ENCODE measurements at regions not wholly inside any gene's neighbourhood (a gene's known extent, or its start where the extent isn't known, plus 50 kb on each side); places are given as distances from the start of the nearest gene placed in this dataset.
"Not testable (repeated sequence)": the region's sequence is repeated elsewhere in the genome, so short reads cannot be mapped to it uniquely, and the experiment has no call there.

DNA sequence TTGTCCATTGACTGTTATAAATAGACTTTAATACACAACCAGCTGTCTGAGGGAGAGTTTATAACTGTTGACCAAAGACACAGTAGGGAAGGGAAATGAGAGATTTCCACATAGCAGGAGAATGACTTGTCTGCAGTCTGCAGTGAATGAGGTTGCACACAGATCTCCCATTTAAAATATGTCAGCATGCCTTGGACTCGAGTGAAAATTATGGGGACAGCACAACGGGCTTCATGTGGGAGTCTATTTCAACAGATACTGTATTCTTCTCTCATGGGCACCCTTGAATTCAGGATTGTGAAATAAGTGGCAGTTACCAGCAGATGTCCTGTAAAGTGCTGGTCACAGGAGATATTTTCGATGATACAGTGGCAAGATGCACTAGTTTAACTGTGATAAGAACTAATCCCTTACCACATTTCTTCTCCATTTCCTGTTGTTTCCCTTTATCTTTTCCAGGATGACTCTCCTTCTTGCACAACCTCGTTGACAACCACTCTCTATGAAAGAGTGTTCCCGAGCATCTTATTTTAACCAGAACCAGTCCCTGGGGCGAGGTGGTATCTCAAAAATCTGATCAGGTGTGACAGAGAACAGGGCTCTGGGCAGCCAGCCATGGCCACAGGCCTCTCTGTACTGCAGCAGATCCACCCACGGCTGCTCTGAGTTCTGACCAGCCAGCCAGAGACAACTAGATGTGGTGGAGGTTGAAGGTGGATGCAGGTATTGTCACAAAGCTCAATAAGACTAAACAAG lies 51.5 kb upstream of the MAP3K1 start:
- Histone ChIP-seq H3K27me3 (ENCODE audit: insufficient read depth, low read length) (0 out of 2 replicates have a peak, but pooled peaks cover 2% of the 10 kb centered on the region), H3K27ac (ENCODE audit: low read depth, low read length) (no peak overlapping the region), H2AFZ (ENCODE audit: low read length, unreplicated experiment) (no peak overlapping the region), H3K36me3 (ENCODE audit: insufficient read depth, low read length) (no peaks in the 10 kb centered on the region), H3K4me3 (ENCODE audit: low read depth, low read length) (no peak overlapping the region), H3K4me1 (ENCODE audit: control insufficient read depth, insufficient read depth, low read length, unreplicated experiment) (peaks cover 5% of the 10 kb centered on the region), H3K79me2 (ENCODE audit: control insufficient read depth, insufficient read depth, low read length, unreplicated experiment) (no peaks in the 10 kb centered on the region)

DNA sequence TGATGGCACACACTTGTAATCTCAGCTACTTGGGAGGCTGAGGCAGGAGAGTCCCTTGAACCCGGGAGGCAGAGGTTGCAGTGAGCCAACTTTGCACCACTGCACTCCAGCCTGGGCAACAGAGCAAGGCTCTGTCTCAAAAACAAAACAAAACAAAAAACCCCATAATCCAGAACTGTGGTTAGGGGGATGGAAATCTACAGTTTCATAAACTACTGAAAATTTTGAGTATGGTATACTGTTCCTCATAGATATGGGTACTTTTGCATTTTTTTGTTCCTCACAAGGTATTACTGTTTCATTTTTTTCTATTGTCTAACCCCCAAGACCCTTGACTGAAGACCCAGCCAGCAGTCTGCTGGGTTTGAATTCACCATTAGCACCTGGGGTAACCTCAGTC lies 52.2 kb upstream of the MAP3K1 start:
- no peak overlapping the region for H3K4me3 ChIP-seq (ENCODE audit: low read depth, low read length)
- H3K27me3 ChIP-seq (ENCODE audit: insufficient read depth, low read length) = 0 out of 2 replicates have a peak, but pooled peaks cover 2% of the 10 kb centered on the region
- H3K27ac ChIP-seq (ENCODE audit: low read depth, low read length) = no peak overlapping the region
- H3K36me3 ChIP-seq (ENCODE audit: insufficient read depth, low read length) = no peaks in the 10 kb centered on the region
- peaks cover 5% of the 10 kb centered on the region for H3K4me1 ChIP-seq (ENCODE audit: control insufficient read depth, insufficient read depth, low read length, unreplicated experiment)
- no peaks in the 10 kb centered on the region for H3K79me2 ChIP-seq (ENCODE audit: control insufficient read depth, insufficient read depth, low read length, unreplicated experiment)
- H2AFZ ChIP-seq (ENCODE audit: low read length, unreplicated experiment) = no peak overlapping the region

DNA sequence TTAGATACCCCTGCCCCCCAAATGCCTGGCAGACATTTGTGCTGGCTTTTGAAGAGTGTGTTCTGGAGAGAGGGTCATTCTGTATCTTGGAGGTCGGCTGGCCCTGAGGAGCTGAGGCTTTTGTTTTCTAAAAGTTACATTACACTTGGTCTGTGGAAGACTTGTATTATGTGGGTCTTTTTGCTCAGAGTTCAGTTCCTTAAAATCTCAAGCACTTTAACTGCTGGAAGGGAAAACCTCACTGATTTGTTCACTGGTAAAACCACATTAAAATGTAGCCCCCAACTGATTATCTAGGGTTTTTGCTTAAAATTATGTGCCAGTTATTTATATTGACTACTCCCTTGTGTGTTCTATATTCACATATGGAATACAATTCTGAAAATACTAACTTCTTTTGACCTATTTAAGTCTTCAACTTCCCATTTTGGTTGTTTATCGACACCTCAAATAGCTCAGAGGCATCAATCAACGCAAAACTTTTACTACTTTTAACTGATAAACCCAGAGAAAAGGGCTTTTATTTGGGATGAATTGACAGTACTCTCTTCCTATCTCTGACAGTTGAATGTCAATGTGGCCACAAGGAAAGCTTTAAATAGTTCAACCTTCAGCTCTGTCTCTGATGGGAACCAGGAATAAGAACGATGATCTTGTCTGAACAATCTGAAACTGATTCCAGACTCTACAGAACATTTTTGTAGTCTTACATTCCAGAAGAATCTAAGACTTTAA lies 54.0 kb upstream of the MAP3K1 start:
- Histone ChIP-seq H3K27me3 (ENCODE audit: insufficient read depth, low read length) (0 out of 2 replicates have a peak, but pooled peaks cover 2% of the 10 kb centered on the region), H3K4me3 (ENCODE audit: low read depth, low read length) (no peak overlapping the region), H3K36me3 (ENCODE audit: insufficient read depth, low read length) (no peaks in the 10 kb centered on the region), H2AFZ (ENCODE audit: low read length, unreplicated experiment) (no peak overlapping the region), H3K27ac (ENCODE audit: low read depth, low read length) (no peak overlapping the region), H3K4me1 (ENCODE audit: control insufficient read depth, insufficient read depth, low read length, unreplicated experiment) (peaks cover 5% of the 10 kb centered on the region), H3K79me2 (ENCODE audit: control insufficient read depth, insufficient read depth, low read length, unreplicated experiment) (no peaks in the 10 kb centered on the region)

DNA sequence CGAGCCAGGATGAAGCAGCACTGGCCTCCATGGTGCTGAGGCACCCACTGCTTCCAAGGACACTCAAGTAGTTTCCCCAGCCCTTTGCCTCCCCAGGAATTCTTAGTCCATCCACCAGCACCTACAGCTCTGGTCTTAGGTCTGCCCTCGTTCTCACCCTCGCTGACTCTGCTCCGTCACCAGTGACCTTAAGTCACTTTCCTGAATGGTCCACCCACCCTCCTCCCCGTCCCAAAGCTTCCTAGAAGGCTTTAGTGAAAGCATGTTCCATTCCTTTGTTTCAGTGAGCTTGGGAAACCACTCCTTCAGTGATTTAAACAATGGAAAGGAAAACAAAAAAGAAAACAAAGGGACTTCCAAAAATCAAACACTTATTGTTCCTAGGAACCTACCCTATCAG lies 54.6 kb upstream of the MAP3K1 start:
- Histone ChIP-seq H3K4me3 (ENCODE audit: low read depth, low read length) (no peak overlapping the region), H3K27ac (ENCODE audit: low read depth, low read length) (no peak overlapping the region), H3K4me1 (ENCODE audit: control insufficient read depth, insufficient read depth, low read length, unreplicated experiment) (peaks cover 5% of the 10 kb centered on the region), H2AFZ (ENCODE audit: low read length, unreplicated experiment) (no peak overlapping the region), H3K36me3 (ENCODE audit: insufficient read depth, low read length) (no peaks in the 10 kb centered on the region), H3K79me2 (ENCODE audit: control insufficient read depth, insufficient read depth, low read length, unreplicated experiment) (no peaks in the 10 kb centered on the region), H3K27me3 (ENCODE audit: insufficient read depth, low read length) (0 out of 2 replicates have a peak, but pooled peaks cover 2% of the 10 kb centered on the region)

DNA sequence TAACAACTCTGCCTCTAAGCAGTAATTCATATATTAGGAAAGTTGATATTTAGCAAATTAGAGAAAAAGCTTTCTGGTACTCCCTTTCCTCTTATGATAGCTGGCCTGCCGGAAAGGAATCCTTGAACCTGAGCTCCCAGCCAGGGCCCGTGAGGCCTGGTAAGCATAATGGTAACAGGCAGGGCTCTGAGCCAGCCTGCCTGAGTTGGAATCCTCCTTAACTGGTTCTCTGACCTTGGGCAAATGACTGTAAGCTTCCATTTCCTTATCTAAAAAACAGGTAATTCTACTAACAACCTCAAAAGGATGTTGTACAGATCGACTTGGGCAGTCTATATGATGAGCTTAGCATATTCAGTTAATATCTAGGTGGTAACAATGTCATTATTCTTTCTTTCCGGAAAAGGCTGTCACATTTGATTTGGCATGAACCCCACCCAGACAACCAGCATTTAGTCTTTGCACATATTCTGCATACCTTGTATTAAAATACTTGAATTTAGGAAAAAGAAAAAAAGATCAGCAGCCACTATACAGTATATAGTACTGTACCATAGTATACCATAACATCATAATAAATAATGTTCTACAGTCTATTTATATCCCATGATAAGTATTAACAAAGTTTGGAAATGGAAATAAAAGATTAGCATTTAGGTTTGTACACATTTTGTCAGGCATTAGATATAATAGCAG lies 55.7 kb upstream of the MAP3K1 start:
- no peaks in the 10 kb centered on the region for H3K79me2 ChIP-seq (ENCODE audit: control insufficient read depth, insufficient read depth, low read length, unreplicated experiment)
- no peaks in the 10 kb centered on the region for H3K36me3 ChIP-seq (ENCODE audit: insufficient read depth, low read length)
- no peak overlapping the region for H3K4me3 ChIP-seq (ENCODE audit: low read depth, low read length)
- 0 out of 2 replicates have a peak, but pooled peaks cover 2% of the 10 kb centered on the region for H3K27me3 ChIP-seq (ENCODE audit: insufficient read depth, low read length)
- no peak overlapping the region for H3K27ac ChIP-seq (ENCODE audit: low read depth, low read length)
- no peak overlapping the region for H2AFZ ChIP-seq (ENCODE audit: low read length, unreplicated experiment)
- peaks cover 5% of the 10 kb centered on the region for H3K4me1 ChIP-seq (ENCODE audit: control insufficient read depth, insufficient read depth, low read length, unreplicated experiment)

DNA sequence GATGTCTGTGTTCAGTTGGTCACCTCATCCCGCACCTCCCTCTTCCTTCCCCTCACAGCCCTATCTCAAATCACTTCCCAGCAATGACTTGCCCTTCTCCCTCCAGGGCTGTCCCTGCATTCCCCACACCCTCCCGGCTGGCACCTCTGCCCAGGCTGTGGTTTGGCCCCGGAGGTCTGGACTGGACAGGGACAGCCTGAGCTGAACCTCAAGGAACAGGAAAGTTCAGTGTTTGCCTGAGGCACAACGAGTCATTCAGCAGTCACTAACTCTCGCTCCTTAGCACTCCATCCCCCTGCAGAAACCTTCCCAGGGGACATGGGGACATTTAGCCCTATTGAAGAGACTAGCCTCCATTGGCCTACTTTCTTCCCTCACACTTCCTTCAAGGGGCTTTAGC lies 58.3 kb upstream of the MAP3K1 start:
- Histone ChIP-seq H3K27me3 (ENCODE audit: insufficient read depth, low read length) (peaks cover 7% of the 10 kb centered on the region; the same call in 1 of the 2 replicates), H2AFZ (ENCODE audit: low read length, unreplicated experiment) (no peak overlapping the region), H3K79me2 (ENCODE audit: control insufficient read depth, insufficient read depth, low read length, unreplicated experiment) (no peaks in the 10 kb centered on the region), H3K4me1 (ENCODE audit: control insufficient read depth, insufficient read depth, low read length, unreplicated experiment) (no peaks in the 10 kb centered on the region), H3K4me3 (ENCODE audit: low read depth, low read length) (no peak overlapping the region), H3K27ac (ENCODE audit: low read depth, low read length) (no peak overlapping the region), H3K36me3 (ENCODE audit: insufficient read depth, low read length) (no peaks in the 10 kb centered on the region)

DNA sequence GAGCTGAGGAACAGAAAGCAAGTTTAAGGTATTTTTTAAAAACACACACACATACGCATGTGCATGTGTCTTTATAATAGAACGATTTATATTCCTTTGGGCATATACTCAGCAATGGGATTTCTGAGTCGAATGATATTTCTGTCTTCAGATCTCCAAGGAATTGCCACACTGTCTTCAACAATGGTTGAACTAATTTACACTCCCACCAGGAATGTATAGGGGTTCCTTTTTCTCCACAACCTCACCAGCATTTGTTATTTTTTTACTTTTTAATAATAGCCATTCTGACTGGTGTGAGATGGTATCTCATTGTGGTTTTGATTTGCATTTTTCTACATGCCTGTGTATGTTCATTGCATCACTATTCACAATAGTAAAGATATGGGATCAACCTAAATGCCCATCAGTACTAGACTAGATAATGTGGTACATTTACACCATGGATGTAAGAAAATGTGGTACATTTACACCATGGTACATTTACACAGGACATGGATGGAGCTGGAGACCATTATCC lies 60.3 kb upstream of the MAP3K1 start:
- Histone ChIP-seq H3K27ac (ENCODE audit: low read depth, low read length) (no peak overlapping the region), H3K36me3 (ENCODE audit: insufficient read depth, low read length) (no peaks in the 10 kb centered on the region), H3K4me3 (ENCODE audit: low read depth, low read length) (no peak overlapping the region), H2AFZ (ENCODE audit: low read length, unreplicated experiment) (no peak overlapping the region), H3K27me3 (ENCODE audit: insufficient read depth, low read length) (peaks cover 8% of the 10 kb centered on the region; the same call in 1 of the 2 replicates), H3K79me2 (ENCODE audit: control insufficient read depth, insufficient read depth, low read length, unreplicated experiment) (no peaks in the 10 kb centered on the region), H3K4me1 (ENCODE audit: control insufficient read depth, insufficient read depth, low read length, unreplicated experiment) (no peaks in the 10 kb centered on the region)

DNA sequence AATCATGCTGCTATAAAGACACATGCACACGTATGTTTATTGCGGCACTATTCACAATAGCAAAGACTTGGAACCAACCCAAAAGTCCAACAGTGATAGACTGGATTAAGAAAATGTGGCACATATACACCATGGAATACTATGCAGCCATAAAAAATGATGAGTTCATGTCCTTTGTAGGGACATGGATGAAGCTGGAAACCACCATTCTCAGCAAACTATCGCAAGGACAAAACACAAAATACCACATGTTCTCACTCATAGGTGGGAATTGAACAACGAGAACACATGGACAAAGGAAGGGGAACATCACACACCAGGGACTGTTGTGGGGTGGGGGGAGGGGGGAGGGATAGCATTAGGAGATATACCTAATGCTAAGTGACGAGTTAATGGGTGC lies 61.8 kb upstream of the MAP3K1 start:
- not testable (repeated sequence) for H3K79me2 ChIP-seq (ENCODE audit: control insufficient read depth, insufficient read depth, low read length, unreplicated experiment); H3K4me3 ChIP-seq (ENCODE audit: low read depth, low read length); H3K36me3 ChIP-seq (ENCODE audit: insufficient read depth, low read length); H3K4me1 ChIP-seq (ENCODE audit: control insufficient read depth, insufficient read depth, low read length, unreplicated experiment); H2AFZ ChIP-seq (ENCODE audit: low read length, unreplicated experiment); H3K27ac ChIP-seq (ENCODE audit: low read depth, low read length); H3K27me3 ChIP-seq (ENCODE audit: insufficient read depth, low read length)

DNA sequence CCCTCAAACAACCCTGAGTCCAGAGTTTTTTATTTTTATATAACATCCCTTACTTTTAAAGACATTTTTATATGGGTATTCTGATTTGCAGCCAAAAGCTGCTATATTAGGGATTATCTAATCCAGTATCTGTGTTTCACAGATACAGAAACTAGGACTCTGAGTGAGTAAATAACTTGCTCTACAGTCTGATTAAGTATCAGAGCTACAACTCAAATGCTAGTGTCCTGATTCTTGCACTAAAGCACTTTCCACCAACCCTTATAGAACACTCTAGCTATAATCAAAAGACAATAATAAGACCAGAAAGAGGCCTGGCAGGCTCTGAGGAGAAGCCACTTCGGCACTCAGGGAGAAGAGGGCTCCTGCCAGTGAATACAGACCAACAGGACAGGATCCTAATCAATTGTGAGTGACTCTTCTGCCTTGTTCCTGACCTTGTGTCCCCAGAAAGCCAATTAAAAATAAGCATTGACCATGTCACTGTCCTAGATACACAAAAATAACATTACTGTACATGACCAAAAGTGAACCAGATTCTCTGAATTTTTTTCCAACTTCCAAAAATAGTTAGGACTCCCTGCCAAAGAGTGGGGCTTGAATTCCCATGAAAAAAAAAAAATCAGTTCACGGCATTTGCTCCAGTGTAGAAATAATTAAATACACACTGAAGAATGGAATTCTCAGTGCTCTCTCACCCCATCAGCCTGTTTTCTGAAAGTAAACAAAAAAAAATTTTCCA lies 63.6 kb upstream of the MAP3K1 start:
- H3K4me1 ChIP-seq (ENCODE audit: control insufficient read depth, insufficient read depth, low read length, unreplicated experiment) = no peaks in the 10 kb centered on the region
- no peak overlapping the region for H2AFZ ChIP-seq (ENCODE audit: low read length, unreplicated experiment)
- no peaks in the 10 kb centered on the region for H3K36me3 ChIP-seq (ENCODE audit: insufficient read depth, low read length)
- no peaks in the 10 kb centered on the region for H3K79me2 ChIP-seq (ENCODE audit: control insufficient read depth, insufficient read depth, low read length, unreplicated experiment)
- H3K4me3 ChIP-seq (ENCODE audit: low read depth, low read length) = no peak overlapping the region
- H3K27ac ChIP-seq (ENCODE audit: low read depth, low read length) = no peak overlapping the region
- H3K27me3 ChIP-seq (ENCODE audit: insufficient read depth, low read length) = peaks cover 8% of the 10 kb centered on the region; the same call in 1 of the 2 replicates

DNA sequence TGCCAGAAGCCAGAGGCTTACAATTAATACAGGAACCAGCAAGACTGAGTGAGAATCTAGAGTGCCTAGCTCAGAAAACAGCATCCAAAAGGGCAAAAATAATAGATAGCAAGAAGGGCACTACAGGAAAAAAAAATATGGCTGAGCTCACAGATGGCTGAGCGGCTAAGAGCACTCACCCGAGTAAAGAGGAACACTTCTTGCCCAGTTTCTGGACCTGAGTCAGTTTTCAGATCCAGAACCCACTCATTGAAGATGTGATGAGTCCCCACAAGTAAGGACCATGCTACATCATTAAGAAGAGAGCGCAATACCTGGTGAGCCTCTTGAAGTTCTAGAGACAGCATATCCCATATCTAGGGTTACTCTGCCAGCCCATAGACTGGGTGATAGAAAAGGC lies 65.5 kb upstream of the MAP3K1 start:
- Histone ChIP-seq H2AFZ (ENCODE audit: low read length, unreplicated experiment) (no peak overlapping the region), H3K36me3 (ENCODE audit: insufficient read depth, low read length) (no peaks in the 10 kb centered on the region), H3K27me3 (ENCODE audit: insufficient read depth, low read length) (peaks cover 8% of the 10 kb centered on the region; the same call in 1 of the 2 replicates), H3K4me3 (ENCODE audit: low read depth, low read length) (no peak overlapping the region), H3K27ac (ENCODE audit: low read depth, low read length) (no peak overlapping the region), H3K4me1 (ENCODE audit: control insufficient read depth, insufficient read depth, low read length, unreplicated experiment) (no peaks in the 10 kb centered on the region), H3K79me2 (ENCODE audit: control insufficient read depth, insufficient read depth, low read length, unreplicated experiment) (no peaks in the 10 kb centered on the region)
